ENCODE measurements at regions not wholly inside any gene's neighbourhood (a gene's known extent, or its start where the extent isn't known, plus 50 kb on each side); places are given as distances from the start of the nearest gene placed in this dataset.

DNA sequence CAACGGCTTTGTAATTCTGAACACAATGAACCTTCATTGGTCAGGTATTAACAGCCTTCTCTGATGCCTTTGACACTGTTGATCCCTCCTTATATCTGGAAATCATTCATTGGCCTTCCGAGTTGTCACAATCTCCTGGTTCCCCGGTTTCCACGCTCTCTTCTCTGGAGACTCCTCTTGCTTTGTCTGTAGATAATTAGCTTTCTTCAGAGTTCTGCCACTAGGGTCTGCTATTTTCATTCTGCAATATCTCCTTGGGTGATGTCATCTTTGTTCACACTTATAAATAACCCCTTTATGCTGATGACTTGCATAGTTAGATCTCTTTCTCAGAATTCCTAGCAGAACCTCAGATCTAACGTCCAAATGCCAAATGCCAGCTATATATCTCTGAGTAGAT, 583.8 kb upstream of the ZNF717 start:
- no peak overlapping the region for H3K4me3 ChIP-seq (ENCODE audit: low read depth, poor library complexity, severe bottlenecking)
- DNase-seq (ENCODE audit: low spot score in 2 of 2) = no peak
- intact Hi-C loops (cut with DNase I; ENCODE audit: low total_unique reads) = no loop called here
- TF ChIP-seq, protein P1, sequence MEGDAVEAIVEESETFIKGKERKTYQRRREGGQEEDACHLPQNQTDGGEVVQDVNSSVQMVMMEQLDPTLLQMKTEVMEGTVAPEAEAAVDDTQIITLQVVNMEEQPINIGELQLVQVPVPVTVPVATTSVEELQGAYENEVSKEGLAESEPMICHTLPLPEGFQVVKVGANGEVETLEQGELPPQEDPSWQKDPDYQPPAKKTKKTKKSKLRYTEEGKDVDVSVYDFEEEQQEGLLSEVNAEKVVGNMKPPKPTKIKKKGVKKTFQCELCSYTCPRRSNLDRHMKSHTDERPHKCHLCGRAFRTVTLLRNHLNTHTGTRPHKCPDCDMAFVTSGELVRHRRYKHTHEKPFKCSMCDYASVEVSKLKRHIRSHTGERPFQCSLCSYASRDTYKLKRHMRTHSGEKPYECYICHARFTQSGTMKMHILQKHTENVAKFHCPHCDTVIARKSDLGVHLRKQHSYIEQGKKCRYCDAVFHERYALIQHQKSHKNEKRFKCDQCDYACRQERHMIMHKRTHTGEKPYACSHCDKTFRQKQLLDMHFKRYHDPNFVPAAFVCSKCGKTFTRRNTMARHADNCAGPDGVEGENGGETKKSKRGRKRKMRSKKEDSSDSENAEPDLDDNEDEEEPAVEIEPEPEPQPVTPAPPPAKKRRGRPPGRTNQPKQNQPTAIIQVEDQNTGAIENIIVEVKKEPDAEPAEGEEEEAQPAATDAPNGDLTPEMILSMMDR (IDR thresholded peaks at IDR 0.05) = no peak
- TF ChIP-seq POLR2A (IDR thresholded peaks at IDR 0.05) = no peak
- 72 to 81% methylated on average over 5 of the region's 5 CpGs for WGBS, 2 donors

DNA sequence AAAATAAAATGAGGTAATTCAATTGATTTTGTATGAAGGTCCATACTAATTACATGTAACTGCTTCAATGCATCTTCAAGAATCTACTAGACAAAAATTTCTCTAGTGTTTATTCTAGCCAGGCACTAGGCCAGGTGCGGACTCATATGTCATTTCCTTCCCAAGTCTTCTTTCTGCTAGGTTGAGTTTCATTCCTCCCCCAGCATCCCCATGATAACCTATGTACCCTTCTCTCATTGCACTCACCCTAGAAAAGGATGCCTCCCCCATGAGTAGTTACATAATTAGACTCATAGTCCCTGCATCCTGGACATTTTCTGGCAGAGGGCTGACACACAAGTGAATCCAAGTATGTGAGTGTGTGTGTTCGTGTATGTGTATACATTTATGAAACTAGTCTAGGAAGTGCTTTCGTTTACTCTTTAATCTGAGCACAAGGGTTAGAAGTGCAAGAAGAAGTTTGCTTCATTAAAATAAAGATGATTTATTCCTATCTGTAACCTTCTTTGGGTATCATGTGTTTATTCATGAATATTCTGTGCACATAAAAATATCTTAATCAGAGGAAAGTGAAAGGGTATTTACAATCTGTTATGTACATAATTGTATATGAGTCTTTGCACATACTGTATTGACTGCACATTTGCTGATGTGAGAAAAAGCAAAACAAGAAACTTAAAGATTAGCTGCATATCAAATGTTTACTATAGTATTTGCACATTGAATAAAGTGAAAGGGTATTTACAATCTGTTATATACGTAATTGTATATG, 585.6 kb upstream of the ZNF717 start:
- DNase-seq (ENCODE audit: low spot score in 2 of 2) = no peak
- intact Hi-C loops (cut with DNase I; ENCODE audit: low total_unique reads) = no loop called here
- 79 to 88% methylated on average over 4 of the region's 4 CpGs for WGBS, 2 donors
- TF ChIP-seq, protein P1 (IDR thresholded peaks at IDR 0.05) = no peak
- TF ChIP-seq POLR2A (IDR thresholded peaks at IDR 0.05) = no peak
- H3K4me3 ChIP-seq (ENCODE audit: low read depth, poor library complexity, severe bottlenecking) = no peak overlapping the region

DNA sequence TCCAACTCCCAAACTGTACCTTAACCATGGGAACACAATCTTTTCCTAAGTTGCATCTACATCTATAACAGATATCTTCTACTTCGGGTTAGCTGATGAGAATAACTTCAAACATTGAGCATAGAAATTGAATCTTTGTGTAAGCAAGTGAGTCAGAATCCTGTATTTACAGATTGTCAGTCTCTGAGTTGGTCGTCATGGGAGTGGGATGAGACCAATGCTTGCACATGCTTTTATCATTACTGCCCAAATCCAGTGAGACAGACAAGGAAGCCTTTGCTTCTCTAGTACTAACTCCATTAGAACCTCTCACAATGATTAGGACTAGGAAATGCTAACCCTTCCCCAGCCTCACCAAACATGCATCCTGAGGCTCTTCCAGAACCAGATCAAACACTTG, 587.1 kb upstream of the ZNF717 start:
- no peak for DNase-seq (ENCODE audit: low spot score in 2 of 2)
- intact Hi-C loops (cut with DNase I; ENCODE audit: low total_unique reads) = no loop called here
- no peak for TF ChIP-seq POLR2A (IDR thresholded peaks at IDR 0.05)
- TF ChIP-seq, protein P1 (IDR thresholded peaks at IDR 0.05) = no peak
- WGBS, 2 donors = 77 to 88% methylated on average over 2 of the region's 2 CpGs
- H3K4me3 ChIP-seq (ENCODE audit: low read depth, poor library complexity, severe bottlenecking) = no peak overlapping the region

DNA sequence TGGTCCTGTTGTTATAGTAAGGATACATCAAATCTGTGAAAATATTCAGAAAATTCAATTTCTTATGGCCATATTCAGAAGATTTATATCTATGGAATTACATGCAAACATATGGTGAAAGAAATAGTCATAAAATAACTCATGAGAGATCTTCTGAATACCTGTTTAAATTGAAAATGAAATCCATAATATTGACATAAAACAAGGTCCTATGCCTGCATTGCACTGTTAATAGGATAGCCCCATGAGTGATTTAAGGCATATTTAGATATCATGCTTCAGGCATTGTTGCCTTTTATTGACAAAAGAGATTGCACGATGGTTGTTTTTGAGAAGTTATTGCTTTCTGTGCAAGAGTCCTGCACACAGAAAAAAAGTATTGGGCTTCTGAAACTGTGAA, 591.7 kb upstream of the ZNF717 start:
- 58 to 63% methylated on average over 1 of the region's 1 CpG for WGBS, 2 donors
- no peak for DNase-seq (ENCODE audit: low spot score in 2 of 2)
- intact Hi-C loops (cut with DNase I; ENCODE audit: low total_unique reads) = no loop called here
- H3K4me3 ChIP-seq (ENCODE audit: low read depth, poor library complexity, severe bottlenecking) = no peak overlapping the region
- TF ChIP-seq, protein P1 (IDR thresholded peaks at IDR 0.05) = no peak
- TF ChIP-seq POLR2A (IDR thresholded peaks at IDR 0.05) = no peak

DNA sequence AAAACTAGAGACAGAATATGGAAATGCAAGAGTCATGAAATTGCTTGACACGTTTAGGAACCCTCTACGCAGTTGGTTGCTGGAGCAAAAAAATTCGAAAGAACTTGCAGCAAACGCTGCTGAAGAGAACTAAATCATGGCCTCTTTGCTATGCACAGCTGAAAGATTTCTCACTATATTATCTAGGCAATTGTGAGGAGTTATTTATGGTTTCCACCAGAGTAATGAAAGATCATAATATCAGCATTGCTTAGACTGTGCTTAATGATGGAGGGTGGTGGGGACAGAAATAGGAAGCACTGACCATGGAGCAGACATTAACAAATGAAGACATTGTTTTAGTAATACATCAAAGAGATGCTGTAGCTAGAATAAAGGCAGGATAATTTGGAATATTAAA, 593.4 kb upstream of the ZNF717 start:
- no peak overlapping the region for H3K4me3 ChIP-seq (ENCODE audit: low read depth, poor library complexity, severe bottlenecking)
- intact Hi-C loops (cut with DNase I; ENCODE audit: low total_unique reads) = no loop called here
- WGBS, 2 donors = 71 to 74% methylated on average over 4 of the region's 4 CpGs
- DNase-seq (ENCODE audit: low spot score in 2 of 2) = no peak
- TF ChIP-seq, protein P1 (IDR thresholded peaks at IDR 0.05) = no peak
- TF ChIP-seq POLR2A (IDR thresholded peaks at IDR 0.05) = no peak

DNA sequence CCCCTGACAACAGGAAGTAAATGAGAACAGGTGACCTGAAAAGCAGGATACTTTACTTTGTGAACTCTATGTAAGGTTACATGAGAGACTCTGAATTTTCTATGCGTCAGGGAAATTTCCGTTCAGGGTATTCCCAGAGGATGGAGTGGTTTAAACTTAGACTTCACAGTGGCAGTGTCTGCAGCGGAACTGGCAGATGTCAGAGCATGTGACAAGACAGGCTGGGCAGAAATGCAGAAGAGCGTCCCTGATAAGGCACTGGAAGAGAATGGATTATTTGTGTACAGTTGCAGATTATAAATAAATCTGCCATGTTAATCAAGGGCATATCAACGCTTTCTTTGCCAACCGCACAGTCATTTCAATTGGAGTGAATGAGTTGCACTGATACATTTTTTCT, 598.4 kb upstream of the ZNF717 start:
- 69 to 71% methylated on average over 6 of the region's 6 CpGs for WGBS, 2 donors

More for the DNA sequence above, 598.4 kb upstream of the ZNF717 start:
- no peak for DNase-seq (ENCODE audit: low spot score in 2 of 2)
- TF ChIP-seq POLR2A (IDR thresholded peaks at IDR 0.05) = no peak
- TF ChIP-seq, protein P1 (IDR thresholded peaks at IDR 0.05) = no peak
- no peak overlapping the region for H3K4me3 ChIP-seq (ENCODE audit: low read depth, poor library complexity, severe bottlenecking)
- intact Hi-C loops (cut with DNase I; ENCODE audit: low total_unique reads) = no loop called here

Measured in lower leg skin (tissue), 4 donors.